Right lung (tissue), 2 donors: ENCODE measurements at regions not wholly inside any gene's neighbourhood (a gene's known extent, or its start where the extent isn't known, plus 50 kb on each side); places are given as distances from the start of the nearest gene placed in this dataset.
"Not testable (repeated sequence)": the region's sequence is repeated elsewhere in the genome, so short reads cannot be mapped to it uniquely, and the experiment has no call there.

Source experiments
- DNase-seq, 2 donors: peaks; one replicate each; pipeline ENCODE4 v3.0.0-alpha.2; 2013

DNA sequence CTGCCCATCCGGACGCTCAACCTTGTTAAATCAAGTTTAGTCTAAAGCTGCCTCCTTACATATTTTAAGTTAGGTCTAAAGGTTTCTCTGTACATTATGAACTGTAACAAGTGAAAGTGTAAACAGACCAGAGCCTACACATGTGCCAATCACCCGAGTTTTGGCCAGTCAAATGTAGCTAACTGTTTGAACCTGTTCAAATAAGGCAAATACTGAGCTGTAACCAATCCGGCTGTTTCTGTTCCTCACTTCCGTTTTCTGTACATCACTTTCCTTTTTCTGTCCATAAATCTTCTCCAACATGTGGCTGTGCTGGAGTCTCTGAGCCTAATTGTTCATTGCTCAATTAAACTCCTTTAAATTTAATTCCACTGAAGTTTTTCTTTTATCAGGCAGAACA is 113.3 kb upstream of the SHISA3 start:
- DNase-seq: no peak

DNA sequence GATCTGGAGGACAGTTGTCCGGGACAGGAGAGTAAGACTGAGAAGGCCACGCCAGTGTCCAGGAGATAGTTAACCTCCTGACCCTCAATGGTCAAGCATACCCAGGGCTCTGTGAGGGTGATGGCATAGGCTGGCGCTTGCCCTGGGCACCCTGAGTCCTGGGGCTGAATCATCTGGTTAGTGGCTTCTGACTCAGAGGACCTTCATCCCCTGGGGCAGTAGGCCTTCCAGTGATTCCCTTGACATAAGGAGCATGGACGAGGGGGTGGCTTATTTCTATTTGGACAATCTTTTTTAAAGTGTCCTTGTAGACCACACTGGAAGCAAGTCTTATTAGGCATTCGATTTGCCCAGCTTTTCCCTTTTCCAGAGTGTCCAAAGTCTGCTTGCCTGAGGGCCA is 108.4 kb upstream of the SHISA3 start:
- DNase-seq: not testable (repeated sequence)

- not testable (repeated sequence) for DNase-seq
Measured at GRCh38 chr4:42292192-42292591, 105.1 kb upstream of the SHISA3 start.

- no peak for DNase-seq
Measured at GRCh38 chr4:42293967-42294813, 103.1 kb upstream of the SHISA3 start.

- DNase-seq: no peak
Measured at GRCh38 chr4:42296196-42296595, 101.1 kb upstream of the SHISA3 start.

DNA sequence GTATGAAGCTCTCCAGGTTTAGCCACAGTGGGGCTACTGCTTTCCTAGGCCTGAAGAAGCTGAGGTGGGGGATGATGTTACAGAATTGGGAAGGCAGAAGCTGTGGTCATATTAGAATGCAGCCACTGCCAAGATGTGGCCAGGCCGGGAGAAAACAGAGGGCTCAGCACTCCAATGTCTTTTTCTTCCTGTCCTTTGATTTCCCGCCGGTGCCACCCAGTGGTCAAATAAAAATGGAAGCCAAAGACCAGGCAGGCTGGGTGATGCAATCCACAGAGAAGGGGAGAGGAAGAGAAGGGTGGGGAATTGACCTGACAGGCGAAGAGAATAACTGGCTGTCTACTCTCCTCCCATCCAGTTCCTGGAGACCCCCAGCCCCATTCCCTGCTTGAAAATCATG is 94.9 kb upstream of the SHISA3 start:
- no peak for DNase-seq

- no peak for DNase-seq
Measured at GRCh38 chr4:42306221-42307109, 90.8 kb upstream of the SHISA3 start.

DNA sequence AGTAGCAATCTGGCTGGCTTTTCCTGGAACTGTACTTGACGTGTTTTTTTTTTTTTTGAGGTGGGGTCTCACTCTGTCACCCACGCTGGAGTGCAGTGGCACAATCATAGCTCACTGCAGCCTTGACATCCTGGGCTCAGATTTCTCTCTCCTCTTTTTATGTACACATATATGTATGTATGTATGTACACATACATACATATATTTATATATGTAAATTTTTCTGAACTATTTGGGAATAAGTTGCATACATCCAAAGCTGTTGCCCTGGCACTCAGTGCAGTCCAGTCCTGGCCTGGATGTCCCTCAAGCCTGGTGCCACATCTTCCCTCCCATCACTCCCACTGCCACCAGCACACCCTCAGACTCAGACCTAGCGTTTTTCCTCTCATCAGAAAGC is 89.0 kb upstream of the SHISA3 start:
- DNase-seq: no peak

GRCh38 chr4:42309361-42310260 is 87.7 kb upstream of the SHISA3 start:
- peak; percentile 18 to 23 for DNase-seq

DNA sequence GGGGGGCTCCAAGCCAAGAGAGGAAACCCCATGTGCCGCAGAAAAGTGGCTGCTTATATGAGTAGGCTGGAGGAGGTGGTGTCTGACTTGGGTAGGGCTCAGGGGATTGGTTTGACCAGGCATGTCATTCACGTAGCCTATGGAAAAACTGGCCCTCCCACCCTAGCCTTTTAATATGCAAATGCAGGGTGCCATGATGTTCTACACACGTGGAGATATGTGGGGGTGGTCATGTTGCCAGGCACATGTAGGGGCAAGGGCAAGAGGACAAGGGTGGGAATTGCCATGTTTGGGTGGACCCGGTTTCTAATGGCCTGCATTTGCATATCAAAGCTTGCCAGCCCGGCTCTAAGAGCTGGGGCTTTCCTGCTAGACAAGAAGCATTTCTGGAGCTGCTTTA is 86.9 kb upstream of the SHISA3 start:
- no peak for DNase-seq

DNA sequence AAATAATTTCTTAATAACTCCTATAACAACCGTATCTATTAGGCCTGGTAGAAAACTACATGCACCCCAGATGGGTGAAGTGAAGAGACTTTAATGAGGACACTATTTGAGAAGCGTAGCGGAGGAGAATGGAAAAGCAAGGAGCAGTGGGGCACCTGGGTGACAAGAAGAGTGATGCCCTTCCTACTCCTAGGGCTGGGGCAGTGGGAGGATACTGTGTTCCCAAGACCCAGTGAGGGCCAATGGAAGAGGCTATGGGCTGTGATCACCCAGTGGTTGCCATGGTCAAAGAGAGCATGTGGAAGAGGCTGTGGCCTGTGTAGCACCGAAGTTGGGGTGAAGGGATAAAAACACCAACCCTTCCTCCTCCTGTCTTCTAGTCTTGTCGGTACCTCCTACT is 86.5 kb upstream of the SHISA3 start:
- no peak for DNase-seq

DNA sequence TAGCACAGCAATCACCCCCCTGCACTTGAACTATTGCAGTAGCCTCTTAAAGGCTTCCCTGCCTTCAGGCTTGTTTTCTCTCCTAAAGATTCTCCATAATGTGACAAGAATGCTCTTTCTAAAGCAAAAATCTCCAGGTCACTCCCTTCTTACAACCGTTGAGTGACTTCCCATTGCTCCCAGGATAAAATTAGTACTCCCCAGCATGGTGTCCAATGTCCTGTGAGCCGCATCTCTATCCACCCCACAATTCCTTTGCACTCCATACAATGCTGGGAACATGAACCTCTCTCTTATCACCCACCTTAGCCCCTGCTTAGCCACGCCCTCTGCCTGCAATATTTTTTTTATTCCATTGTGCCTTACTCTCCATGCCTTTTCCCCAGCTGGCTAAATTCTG is 85.7 kb upstream of the SHISA3 start:
- DNase-seq: no peak

DNA sequence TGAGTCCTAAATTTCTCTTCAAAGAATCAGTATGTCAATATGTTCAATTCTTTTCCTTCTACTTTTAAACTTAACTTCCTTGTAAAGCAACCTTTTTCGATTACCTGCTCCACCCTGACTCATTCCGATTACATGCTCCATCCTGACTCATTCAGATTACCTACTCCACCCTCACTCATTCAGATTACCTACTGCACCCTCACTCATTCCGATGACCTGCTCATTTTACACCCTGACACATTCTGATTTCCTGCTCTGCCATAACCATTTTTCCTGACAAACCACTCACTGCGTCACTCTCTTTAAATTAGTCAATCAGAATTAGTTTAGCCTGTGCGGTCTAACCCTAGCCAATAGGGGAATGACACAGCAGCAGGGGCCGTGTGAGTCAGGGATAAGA is 83.9 kb upstream of the SHISA3 start:
- DNase-seq: not testable (repeated sequence)

- DNase-seq: no peak
Measured at GRCh38 chr4:42313872-42314271, 83.4 kb upstream of the SHISA3 start.

DNA sequence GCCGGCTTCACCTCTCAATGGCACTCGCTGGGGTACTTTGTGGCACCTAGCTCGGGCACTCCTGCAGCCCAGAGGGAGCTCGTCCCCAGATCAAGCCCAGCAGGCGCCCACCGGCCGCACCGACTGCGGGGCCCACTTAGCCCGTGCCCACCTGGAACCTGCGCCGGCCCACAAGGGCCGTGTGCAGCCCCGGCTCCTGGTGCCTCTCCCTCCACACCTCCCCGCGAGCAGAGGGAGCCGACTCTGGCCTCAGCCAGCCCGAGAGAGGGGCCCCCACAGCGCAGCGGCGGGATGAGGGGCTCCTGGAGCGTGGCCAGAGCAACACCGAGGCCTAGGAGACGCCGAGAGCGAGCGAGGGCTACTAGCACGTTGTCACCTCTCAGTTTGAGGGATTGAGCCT is 82.1 kb upstream of the SHISA3 start:
- DNase-seq: no peak

- DNase-seq: no peak
Measured at GRCh38 chr4:42320822-42321388, 76.4 kb upstream of the SHISA3 start.

- DNase-seq: no peak
Measured at GRCh38 chr4:42326040-42326439, 71.2 kb upstream of the SHISA3 start.

DNA sequence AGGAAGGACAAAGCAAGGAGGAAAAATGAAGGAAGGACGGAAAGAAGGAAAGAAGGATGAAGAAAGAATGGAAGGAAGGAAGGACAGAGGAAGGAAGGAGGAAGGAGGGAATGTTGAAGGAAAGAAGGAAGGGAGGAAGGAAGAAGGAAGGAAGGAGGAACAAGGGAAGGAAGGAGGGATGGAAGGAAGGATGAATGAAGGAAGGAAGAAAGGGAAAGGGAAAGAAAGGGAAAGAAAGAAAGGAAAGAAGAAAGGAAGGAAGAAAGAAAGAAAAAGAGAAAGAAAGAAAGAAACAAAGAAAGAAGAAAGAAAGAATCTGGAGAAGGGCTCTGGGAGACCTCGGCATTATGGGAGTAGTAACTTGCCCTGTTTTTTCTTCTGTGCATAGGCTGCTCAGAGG is 70.8 kb upstream of the SHISA3 start:
- no peak for DNase-seq

DNA sequence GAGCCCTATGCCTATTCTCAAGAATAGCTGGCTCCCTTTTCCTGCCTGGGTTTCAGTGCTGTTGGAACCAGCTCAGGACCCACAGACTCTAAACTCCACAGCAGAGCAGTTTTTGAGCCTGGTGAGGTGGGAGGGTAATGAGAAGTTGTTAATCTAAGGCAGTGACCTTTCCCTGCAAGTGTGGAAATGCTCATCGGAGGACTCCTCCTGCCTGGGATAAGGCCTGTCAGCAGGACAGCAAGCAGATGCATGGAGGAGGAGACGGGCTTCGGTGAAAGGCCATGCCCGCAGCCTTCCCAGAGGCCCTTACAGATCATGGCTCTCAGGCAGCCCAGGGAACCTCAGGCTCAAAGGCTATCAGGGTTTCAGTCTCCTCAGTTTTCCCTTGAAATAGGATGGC is 70.0 kb upstream of the SHISA3 start:
- no peak for DNase-seq

DNA sequence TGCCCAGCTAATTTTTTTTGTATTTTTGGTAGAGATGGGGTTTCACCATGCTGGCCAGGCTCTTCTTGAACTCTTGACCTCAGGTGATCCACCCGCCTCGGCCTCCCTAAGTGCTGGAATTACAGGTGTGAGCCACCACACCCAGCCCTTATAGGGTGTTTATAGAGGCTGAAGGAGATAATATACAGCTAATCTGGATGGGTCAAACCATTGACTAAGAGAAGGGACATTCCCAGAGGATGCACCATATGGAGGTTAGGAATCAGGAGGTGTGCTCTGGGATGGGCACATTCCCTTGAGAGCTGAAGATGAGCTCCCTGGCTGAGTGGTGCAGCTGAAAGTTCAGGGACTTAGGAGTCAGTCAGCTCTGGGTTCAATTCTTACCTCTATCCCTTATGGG is 68.3 kb upstream of the SHISA3 start:
- no peak for DNase-seq

GRCh38 chr4:42329421-42329820 is 67.9 kb upstream of the SHISA3 start:
- DNase-seq: no peak
